HG03439 (cell line): ENCODE measurements at regions not wholly inside any gene's neighbourhood (a gene's known extent, or its start where the extent isn't known, plus 50 kb on each side); places are given as distances from the start of the nearest gene placed in this dataset.
"Not testable (repeated sequence)": the region's sequence is repeated elsewhere in the genome, so short reads cannot be mapped to it uniquely, and the experiment has no call there.

Experiments
- ATAC-seq: cut with Tn5 transposase; IDR thresholded peaks from one replicate; pipeline ENCODE4 v1.9.1; 2021; ENCODE audit warnings: mild to moderate bottlenecking, moderate library complexity; ENCODE audit not compliant: unreplicated experiment

DNA sequence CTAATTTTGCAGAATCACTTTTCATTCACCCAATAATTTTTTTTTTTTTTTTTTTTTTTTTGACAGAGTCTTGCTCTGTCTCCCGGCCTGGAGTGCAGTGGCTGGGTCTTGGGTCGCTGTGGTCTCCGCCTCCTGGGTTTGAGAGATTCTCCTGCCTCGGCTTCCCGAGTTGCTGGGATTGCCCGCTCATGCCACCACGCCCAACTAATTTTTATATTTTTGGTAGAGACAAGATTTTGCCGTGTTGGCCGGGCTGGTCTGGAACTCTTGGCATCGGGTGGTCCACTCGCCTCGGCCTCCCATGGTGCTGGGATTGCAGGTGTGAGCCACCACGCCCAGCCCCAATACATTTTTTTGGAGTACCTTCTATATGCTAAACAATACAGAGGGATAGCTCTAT, 1120.0 kb upstream of the ATXN8OS start:
- ATAC-seq = no peak

DNA sequence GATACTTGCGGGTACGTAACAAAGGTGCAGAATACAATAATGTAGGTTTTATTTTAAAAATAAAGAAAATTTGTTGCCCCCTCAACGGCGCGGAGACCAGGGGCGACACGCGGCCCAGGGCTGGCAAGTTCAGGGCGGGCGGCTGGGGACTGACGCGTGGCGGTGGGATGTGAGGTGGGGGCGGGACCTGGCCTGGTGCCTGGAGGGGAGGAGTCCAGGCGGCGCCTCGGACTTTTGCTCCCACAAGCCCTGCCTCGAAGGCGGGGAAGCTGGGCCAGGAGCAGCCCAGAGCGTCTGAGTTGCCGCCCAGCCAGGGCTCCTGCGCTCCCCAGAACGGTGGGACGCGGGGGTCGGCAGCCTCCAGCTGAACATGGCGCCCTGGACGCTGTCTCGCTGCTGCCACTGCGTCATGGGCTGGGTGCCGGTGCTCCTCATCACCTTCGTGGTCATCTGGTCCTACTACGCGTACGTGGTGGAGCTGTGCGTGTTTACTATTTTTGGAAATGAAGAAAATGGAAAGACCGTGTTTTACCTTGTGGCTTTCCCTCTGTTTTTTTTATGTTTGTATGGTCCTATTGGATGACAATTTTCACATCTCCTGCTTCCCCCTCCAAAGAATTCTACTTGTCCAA, 1122.8 kb upstream of the ATXN8OS start:
- no peak for ATAC-seq

DNA sequence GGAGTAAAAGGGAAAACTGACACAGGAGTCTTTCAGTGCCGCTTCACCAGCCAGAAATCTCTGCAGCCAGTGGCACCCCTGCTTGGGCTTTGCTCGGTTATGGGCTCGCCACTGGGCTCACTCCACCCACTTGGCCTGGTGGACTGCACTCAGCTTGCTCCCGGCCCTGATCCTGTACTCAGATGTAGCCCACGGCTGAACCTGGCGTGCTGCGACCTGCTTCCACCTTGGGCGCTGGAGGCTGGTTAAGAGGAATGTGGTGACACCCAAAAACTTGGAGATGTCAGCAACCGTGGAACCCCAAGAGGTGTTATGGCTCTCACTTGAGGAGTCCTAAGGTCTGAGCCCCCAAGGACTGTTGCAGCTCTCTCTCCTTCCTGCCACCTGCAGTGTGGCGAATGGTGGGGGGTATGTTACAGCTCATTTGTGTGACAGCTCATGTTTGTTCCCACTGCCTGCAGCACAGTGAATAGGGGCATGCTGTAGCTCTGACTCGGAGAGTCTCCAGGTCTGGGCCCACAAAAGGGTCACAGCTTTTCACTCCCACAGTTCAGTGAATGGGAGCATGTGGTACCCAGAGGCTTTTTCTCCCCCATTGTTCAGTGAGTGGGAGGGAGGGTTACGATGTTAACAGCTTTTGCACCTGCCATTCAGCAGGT, 1124.5 kb upstream of the ATXN8OS start:
- no peak for ATAC-seq

DNA sequence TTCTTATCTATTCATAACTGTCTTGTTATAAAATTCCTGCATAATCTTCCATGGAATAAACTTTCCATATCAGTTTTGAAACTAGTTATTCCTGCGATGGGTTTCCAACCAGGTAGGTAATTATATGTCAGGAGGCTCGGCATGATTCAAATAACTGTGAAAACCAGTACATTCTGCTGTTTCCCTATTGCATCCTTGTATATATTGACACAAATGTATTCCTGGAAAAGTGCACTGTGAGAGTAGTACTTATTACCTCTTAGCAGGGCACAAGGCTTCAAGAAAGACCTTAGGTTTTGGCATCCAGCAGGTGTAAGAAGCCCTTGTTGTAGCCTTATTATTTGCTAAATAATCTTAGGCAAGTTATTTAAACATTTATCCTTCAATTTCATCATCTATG, 1131.3 kb upstream of the ATXN8OS start:
- no peak for ATAC-seq

DNA sequence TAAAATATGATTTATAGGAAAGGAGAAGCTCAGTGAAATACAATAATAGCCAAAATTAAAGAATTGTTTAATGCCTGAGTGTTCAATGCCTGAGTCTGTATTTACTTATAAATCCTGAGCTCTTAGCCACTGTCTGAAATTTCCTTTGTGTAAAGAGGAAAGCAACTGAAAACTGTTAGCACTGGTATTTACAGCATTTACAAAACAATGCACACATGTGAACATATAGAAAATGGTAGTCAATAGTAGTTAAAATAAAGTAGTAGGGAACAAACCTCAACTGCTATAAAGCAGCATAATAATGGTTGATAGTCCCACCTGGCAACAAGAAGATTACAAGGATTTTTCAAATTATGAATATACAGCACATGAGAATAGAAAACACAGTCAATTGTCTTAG, 1137.1 kb upstream of the ATXN8OS start:
- no peak for ATAC-seq

DNA sequence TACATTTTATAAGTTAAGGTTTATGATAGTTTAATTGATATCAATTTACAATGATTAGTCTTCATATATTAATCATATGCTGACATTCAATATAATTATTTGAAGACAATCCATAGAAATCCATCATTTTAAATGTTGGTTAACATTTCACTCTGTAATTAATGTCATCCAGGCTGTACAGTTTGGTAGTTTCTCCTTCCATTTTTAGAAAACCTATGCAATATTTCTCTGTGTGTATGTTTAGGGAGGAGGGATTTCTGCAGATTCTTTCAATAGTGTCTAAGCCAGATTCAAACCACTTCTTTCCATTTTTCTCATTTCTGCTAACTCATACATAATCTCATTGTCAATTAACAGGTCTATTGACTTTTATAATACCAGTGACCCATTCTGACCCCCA, 1159.0 kb upstream of the ATXN8OS start:
- no peak for ATAC-seq

DNA sequence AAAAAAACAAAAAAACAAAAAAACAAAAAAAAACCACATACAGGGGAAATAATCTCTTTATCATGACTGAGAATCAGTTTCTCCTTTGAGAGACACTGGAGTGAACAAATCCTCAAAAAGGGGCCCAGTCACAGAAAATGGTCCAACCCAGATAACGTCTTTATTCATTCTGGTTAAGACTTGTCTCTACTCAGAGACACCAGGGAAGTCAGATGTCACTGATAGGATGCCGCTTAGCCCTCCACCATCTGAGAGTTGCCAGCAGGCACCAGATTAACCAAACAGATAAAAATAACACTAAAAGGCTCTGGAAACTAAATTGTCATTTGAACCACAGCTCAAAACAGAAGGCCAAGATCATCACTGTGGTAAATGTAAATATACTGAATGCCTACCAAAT, 1163.4 kb upstream of the ATXN8OS start:
- ATAC-seq = no peak

DNA sequence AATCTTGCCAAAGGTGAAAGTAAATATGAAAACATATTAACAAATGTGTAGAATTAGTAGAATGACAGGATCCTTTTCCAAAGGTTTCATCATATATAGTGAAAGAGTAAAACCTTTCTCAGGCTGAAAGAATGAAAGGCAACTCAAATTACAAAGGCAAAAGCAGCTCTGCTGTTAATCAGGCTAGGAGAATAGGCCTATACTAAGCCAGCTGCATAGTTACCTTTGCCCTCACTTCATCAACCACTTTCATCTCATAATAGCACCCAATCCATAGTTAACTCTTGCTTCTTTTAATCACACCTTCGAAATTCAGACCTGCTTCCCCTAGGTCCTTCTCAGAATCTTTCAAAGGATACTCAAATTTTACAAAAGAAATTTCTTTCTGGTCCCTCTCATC, 1167.6 kb upstream of the ATXN8OS start:
- no peak for ATAC-seq

DNA sequence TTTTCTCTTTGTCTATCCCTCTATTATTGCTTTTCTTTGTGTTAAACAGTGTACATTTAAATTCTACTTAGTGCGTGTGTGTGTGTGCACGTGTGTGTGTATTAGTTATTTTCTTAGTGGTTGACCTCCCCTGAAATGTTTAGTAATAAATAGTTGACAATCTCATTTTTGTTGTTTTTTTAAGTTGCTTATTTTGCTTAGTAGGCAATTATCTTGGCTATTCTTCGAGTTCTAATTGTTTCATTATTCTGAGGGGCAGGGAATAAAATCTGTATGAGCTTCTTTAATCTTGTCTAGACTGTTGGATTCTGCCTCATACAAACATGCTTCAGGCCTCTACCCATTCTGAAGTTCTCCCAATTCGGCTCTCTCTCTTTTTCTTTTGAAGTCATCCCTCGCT, 1169.0 kb upstream of the ATXN8OS start:
- no peak for ATAC-seq

DNA sequence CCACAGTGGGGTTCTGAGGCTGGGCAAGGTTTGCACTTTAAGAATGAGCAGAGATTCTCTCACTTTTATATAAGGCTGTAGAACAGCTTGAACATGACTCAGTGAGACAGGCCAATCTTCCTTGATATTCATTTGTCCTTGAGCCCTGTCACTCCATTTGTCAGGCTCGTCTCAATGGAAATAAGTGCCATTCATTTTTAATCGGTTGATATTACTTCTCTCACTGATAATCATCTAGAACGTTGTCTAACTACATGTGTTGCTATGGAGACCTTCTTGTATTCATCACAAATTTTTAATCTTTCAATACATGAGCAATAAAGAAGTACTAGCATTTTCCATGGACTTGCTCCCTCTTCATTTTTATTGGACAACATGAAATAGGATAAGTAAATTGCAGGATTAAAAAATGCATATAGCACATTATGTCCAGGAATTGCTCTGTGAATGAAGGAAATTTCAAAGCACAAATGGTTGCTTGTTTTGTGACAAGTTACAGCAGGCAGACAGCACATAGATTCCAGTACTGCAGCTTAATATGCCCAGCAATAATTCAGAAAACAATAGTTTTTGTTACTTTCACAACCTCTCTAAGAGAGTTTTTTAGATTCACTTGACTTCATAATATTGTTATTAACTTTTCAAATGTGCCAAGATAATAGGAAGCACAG, 1178.4 kb upstream of the ATXN8OS start:
- ATAC-seq = no peak

DNA sequence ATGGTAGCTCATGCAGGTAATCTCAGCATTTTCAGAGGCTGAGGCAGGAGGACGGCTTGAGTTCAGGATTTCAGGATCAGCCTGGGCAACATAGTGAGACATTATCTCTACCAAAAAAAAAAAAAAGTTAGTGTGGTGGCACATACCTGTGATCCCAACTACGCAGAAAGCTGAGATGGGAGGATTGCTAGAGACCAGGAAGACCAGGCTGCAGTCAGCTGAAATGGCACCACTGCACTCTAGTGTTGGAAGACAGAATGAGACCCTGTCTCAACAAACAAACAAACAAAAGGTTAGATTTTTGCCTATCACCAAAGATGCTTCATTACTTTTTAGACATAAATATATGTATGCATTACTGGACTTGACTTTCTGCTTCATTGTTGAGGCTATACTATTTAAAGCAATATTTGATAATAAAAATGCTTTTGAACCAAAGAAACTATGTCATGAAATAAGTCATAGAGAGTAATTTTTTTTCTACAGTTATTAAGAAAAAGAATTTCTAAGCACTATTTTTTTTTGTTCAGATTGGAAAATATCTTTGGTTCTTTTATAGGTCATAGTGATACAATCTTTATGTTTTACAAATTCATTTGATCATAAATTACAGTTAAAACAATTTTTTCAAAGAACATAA, 1180.1 kb upstream of the ATXN8OS start:
- no peak for ATAC-seq

DNA sequence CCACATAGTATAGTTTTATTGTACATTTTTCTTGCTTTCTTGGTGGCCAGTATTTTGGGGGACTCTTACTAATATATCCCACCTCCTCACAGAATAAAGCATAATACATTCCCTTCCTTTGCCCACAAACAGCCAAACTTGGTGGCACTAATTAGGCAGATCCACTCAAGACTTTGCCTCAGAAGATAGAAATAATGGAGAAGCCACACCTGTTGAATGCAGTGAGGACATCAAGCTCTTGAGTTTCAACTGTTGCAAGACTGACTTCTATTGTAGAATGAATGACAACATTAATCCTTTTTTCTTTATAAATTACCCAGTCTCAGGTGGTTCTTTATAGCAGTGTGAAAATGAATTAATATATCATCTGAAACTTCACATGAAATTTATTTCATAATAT, 1183.6 kb upstream of the ATXN8OS start:
- no peak for ATAC-seq

DNA sequence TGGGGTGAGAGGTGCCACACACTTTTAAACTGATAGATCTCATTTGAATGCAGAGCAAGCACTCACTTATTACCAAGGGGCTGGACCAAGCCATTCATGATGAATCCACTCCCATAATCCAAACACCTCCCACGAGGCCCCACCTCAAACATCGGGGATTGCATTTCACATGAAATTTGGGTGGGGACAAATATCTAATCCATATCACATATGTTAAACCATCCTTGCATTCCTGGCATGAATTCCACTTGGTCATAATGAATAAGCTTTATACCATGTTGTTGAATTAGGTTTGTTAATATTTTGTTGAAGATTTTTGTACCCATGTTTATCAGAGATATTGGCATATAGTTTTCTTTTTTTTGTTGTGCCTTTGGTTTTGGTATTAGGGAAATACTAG, 1198.7 kb upstream of the ATXN8OS start:
- ATAC-seq = no peak

DNA sequence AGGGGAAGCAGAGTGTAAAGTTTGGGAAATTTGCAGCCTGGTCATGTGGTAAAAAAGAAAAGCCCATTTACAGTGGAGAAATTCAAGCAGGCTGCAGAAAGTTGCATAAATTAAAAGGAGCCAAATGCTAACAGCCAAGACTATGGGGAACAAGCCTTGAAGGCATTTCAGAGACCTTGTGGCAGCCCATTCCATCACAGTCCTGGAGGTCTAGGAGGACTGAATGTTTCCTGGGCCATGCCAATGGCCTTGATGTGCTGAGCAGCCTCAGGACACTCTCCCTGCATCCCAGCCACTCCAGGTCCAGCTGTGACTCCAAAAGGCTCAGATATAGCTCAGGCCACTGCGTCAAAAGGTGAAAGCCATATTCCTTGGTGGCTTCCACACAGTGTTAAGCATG, 1202.4 kb upstream of the ATXN8OS start:
- no peak for ATAC-seq

DNA sequence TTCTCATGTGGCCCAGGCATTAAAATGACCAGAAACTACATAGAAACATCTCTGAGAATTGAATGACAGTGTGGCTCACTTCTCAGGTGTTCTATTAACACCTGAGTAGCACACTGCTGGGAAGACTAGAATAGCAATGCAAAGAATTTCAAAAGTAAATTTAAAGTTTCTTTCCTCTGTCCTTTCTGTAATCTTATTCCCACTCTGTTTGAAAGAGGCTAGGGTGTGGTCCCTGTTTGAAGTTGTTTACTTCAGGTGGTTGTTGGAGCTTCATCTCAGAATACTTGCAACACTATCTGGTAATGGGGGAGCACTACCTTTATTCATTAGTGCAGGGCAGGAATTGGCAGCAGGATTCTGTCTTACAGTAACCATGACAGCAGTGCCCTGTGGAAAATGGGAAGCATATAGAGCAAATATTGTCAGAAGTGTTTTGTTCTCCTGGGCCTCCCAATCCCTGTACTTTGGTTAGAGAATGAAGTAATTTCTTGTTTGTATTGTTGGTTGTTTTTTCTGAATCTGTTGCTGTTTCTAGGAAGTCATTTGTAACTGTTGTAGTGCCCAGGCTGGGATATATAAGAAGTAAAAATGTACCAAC, 1210.2 kb upstream of the ATXN8OS start:
- ATAC-seq = no peak

DNA sequence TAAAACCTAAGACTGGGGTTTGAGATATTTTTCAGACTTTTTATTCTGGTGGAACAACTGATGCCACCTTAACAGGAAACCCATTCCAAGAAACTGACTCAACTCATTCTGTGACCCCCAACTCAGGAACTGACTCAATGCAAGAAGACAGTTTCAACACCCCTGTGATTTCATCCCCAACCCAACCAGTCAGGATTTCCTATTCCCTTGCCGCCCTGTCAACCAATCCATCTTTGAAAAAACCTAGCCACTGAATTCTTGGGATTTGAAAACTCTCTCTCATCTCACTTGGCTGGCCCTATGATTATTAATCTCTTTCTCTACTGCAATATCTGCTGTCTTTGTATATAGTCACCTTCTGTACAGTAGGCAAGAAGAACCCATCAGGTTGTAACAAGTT, 1211.9 kb upstream of the ATXN8OS start:
- no peak for ATAC-seq

DNA sequence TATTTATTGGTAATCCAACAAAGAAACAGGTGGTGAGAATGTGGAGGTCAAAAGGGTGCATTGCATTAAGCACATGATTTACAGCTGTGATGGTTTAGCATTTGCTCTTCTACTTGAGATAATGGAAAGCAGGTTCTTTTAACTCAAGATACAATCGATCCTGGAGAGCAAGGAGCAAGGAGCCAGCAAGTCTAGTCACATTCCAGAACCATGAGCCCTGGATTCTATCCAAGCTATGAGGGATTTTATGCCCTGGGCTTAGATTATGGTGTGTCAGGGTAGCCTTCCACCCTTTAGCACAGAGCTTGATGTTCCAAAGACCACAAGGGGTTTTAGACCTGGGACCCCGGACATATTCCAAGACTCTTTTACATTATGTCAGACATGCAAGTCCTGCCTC, 1213.9 kb upstream of the ATXN8OS start:
- not testable (repeated sequence) for ATAC-seq

DNA sequence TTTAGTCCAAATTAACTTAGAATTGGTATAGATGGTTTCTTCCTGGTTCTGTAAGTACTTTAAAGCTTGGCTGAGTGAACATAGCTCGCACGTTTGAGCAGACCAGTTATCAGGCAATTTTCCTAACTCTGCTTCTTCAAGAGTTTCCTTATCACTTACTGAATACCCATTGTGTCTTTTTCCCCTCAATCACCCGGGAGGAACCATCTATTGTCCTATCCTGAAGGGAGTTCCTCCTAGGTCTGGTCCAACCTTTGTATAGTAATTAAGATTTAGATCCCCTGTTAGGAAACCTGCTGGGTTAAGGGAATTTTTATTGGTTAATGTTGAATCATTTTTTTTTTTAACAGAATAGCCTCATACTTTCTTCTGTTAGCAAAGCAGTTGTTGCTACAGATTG, 1215.0 kb upstream of the ATXN8OS start:
- not testable (repeated sequence) for ATAC-seq

DNA sequence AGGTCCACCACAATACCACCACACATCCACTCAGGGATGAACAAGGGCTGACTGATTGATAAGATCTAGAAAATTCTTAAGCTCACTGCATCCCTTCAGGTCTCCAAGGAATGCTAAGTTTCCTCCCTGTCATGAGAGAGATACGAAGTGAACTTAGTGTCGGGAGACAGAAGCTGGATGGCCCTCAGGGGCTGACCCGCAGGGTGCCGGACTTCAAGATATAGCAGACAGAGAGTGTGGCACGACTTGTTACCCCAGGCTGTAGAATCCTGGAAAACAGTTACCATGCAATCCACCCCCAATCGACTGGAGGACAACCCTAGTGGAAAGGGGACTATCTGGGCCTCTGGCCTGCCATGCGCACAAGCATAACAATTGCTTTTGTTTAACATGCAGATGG, 1217.5 kb upstream of the ATXN8OS start:
- ATAC-seq = not testable (repeated sequence)

DNA sequence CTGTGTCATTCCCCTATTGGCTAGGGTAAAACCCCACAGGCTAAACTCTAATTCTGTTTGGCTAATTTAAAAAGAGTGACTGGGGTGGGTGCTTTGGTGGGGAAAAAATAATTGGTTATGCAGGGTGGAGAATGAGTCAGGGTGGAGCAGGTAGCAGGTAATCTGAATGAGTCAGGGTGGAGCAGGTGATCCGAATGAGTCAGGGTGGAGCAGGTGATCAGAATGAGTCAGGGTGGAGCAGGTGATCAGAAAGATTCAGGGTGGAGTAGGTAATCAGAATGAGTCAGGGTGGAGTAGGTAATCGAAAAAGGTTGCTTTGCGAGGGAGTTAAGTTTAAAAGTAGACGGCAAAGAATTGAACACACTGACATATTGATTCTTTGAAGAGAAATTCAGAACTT, 1218.8 kb upstream of the ATXN8OS start:
- no peak for ATAC-seq

DNA sequence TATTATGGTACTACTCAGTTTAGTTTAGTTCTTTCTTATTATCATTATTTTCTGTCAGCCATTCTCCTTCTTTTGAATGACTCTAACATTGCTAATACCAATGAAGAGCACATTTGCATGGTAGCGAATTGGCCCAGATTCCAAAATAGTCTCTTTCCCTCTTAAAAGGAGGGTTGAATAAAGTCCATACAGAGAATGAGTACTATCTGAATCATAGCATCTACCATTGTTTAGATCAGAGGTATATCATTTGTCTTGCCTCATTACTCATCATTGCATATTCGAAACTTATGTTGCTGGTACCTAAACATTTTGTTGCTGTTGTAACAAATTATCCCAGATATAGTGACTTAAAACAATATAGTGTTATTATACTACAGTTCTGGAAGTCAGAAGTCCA, 1235.3 kb upstream of the ATXN8OS start:
- no peak for ATAC-seq

DNA sequence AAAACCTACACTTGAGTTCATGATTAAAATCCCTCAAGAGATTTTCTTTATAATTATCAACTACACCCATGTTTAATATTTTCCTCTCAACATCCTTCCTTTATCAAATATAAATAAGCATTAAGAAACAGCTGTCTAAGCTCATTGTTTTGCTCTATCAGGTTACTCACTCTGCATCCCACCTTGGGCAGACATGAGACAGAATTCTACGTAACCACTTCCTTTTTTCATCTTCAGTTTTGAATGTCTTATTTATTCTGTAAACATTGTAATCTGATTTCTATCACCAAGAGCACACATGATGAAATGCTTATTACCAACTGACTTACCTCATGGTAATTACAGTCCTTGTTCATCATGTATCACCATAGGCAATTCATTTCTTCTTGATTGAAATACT, 1256.6 kb upstream of the ATXN8OS start:
- no peak for ATAC-seq
